Right renal pelvis (tissue), 4 donors: ENCODE measurements at regions not wholly inside any gene's neighbourhood (a gene's known extent, or its start where the extent isn't known, plus 50 kb on each side); places are given as distances from the start of the nearest gene placed in this dataset.
"Not testable (repeated sequence)": the region's sequence is repeated elsewhere in the genome, so short reads cannot be mapped to it uniquely, and the experiment has no call there.

Experiments
- DNase-seq, 4 donors: peaks; one replicate each; pipeline ENCODE4 v3.0.0-alpha.2; 2013; ENCODE audit warnings: low read depth in 4 of 4, low spot score in 3 of 4, missing footprints in 1 of 4

DNA sequence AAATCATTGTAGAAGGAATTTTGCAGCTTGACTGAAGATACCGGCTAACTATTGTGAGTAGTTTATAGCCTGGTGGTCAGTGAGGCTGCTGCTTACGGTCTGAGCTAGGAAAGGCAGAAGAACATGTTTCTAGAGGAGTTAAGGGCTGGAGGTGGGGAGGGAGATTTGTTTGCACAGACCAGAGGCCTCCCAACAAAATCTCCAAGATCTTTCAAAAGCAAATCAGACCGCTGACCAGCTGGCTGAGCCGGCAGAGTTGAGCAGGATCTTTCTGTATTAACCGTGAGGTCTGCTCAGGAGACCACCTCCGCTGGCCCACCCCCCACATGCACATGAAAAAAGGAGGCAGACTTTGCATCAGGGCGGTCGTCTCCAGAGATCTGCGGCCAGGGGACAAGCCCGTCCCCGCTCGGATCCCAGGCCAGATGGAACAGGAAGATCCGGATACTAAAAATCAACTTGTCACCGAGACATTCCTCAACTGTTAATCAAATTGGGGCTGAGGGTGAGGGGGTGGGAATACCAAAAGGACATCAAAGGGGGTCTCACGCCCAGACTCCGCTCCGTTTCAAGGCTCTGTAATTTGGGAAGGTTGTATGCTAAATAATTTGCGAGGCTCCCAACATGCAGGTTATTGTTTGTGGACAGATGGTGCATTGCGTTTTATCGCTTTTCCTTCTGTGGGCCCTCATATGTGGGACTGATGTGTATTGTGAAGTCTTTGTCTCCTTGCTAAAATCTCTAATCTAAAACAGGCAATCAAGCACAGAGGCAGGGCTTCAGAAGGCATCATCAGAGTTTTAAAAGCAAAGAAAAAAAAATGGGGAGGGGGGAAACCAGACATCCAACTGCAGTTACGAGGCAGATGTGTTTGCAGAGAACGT lies 319.0 kb downstream of the ZNF536 start:
- no peak for DNase-seq

DNA sequence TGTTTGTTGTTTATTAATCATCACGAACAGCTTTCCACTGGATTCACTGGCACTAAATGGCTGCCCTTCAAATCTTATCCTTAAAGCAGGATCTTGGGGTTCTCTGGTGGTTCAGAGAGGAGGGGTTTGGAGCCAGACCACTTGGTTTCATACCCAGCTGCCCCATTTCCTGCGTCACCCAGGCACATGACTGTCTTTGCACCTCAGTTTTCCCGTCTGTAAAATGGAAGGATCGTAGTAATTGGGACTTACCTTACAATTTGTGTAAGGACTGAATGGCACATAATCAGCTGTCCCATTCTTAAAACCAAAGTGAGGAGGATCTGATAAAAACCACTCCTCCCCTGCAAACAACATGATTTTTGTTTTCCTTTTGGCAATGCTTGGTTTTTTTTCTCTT lies 318.3 kb downstream of the ZNF536 start:
- no peak for DNase-seq

DNA sequence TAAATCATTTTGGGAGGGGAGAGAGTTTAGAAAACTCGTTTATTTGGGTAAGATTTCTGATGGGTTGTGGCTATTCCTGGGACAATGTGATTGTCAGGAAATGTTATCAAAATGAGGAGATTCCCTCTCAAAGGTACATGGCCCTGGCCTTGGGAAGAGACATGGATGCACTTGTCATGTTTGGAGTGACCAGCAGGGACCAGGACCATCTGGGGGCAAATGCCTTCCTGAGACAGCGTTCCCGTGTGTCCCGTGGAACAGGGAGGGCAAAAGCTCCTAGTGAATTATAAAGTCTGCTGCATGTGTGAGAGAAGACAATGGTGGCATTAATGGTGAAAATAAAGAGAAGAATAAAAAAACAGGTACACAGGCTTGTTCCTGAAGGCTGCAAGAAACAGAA lies 317.3 kb downstream of the ZNF536 start:
- DNase-seq, result no peak

DNA sequence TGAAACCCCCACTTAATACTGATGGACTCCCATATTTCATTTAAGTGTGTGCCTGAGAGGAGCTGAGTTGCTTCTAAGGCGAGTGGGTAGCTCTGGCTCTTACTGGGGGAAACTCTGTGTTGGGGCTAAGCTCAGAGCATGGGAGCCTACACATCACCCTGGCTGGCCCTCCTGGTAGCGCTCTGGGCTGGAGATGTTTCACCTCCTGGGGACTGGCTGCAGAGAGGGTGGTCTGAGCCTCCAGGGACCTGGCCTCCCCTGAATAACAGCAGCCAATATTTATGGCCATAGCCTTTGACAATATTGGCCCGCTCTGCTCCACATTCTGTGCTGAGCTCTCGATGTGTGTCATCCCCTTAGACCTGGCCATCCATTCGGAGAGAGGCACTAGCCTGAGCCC lies 316.5 kb downstream of the ZNF536 start:
- no peak for DNase-seq

DNA sequence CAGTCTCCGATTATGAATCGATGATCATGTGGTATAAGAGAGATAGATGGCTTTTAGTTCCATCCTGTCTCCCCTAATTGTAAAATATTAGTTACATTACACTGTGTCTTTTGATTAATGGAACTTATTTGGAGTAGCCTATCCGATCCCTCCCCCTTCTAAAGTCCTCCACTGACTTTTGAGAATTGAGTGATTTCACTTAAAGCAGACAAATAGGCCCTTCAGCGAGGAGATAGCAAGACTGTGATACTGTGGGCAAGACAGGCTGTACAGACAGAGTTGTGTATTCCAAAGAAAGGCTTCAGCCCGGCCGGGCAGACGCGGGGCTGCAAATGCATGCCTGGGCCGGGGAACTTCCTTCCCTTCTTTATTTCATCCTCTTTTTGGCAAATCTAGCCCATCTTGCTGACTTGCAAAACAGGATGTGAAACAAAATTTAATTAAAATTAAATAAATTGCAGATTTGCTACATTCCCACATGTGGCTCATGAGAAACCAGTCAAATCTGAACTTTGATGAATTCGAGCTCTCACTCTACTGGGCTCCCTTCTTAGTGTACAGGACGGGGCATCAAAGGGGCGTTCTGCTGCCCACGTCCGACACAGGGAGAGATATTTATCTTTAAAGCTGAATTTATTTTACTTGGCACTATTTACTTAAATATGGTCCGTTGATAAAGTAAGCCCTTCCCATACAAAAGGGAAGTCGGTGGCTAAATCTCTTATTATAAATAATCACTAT lies 314.8 kb downstream of the ZNF536 start:
- no peak for DNase-seq

DNA sequence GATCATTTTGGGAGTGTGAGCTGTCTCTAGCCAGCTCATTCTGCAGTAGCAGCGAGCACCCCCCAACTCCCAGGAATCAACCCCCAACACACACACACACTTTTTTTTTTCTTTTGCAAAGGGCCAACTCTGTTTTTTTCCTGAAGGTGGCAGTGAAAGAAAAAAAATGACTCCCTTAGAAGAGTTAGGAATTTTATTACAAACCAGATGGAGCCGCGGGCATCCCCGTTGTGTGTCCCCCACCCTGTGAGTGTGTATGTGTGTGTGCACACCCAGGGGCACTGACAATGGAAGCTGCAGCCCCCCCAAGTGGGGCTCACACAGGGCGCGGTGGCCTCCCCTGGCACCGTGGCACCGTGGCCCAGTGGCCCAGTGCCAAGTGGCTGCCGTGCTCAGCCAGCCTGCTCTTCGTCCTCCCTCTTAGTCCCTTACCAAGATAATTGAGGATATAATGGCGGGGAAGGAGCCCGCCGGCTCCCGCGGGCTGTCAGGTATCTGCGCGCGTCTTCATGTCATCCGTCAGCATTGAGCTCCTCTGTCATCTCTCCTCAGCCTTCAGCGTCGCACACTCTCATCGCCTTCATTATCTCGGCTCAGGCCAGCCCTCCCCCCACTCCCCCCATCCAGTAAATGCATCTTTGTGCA lies 314.1 kb downstream of the ZNF536 start:
- DNase-seq, result no peak

DNA sequence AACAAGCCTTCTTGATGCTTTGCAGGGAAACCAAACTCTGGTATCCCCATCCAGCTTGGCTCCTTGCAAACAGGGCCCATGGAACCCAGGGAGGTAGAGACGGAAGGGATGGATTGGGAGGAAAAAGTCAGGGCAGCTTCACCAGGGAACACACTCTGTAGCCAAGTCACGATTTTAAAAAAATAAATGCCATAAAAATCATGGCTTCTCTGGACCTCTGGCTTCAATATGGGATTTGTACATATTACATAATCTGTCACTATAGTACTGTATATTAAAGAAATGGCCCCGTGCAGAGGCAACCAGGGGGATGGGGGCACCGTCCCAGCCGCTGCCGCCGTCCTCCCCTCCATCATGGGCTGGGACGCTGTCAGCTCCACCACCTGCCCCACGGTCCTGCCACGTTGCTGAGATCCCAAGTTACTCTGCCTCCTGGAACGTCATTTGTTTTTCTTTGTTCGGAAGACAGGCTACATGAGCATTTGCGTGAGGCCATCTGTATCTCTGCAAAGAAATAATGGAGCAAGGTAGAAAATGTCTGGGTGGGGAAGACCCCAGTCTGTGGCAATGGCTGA lies 313.3 kb downstream of the ZNF536 start:
- no peak for DNase-seq

DNA sequence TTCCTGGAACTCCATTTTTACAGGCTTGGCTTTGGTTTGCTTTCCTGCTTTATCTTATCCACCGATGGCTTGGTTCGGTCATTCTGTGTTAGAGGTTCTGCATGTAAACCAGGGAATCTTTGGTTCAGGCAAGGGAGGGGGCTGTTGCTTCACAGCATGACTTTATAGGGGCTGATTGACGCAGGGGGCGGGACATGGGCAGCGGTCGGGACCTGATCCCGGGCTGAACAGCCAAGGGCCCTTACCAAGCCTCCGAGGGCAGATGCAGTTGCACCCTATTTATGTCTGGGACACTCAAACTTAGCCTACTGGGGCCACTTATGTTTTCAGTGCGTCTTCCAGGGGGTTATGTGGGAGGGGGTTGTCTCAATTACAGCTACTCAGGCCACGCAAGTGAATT lies 312.4 kb downstream of the ZNF536 start:
- no peak for DNase-seq

DNA sequence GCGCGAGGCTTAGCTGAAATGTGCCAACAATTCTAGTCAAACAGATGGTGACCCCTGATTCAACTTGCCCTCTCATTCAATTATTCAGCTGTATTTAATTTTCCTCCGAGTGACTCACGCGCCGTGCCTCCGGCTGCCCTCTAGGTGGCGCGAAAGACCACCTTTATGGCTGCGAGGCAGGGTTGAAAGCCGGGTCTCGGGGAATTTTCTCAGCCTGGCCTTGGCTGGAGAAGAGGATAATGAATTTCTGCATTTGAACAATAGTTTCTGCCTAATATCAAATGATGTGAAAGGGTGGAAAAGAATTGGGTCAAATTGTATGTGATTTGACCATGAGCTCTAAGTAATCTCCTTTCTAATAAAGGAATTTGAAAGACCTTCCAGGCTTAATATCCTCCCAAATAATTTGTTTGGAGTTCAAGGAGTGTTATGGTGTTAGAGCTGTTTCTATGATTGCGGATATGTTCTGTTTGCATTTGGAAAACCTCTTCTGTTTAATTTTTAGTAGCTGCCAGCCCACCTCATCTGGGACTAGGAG lies 310.9 kb downstream of the ZNF536 start:
- peak; percentile 60 to 79 (median 68) for DNase-seq

DNA sequence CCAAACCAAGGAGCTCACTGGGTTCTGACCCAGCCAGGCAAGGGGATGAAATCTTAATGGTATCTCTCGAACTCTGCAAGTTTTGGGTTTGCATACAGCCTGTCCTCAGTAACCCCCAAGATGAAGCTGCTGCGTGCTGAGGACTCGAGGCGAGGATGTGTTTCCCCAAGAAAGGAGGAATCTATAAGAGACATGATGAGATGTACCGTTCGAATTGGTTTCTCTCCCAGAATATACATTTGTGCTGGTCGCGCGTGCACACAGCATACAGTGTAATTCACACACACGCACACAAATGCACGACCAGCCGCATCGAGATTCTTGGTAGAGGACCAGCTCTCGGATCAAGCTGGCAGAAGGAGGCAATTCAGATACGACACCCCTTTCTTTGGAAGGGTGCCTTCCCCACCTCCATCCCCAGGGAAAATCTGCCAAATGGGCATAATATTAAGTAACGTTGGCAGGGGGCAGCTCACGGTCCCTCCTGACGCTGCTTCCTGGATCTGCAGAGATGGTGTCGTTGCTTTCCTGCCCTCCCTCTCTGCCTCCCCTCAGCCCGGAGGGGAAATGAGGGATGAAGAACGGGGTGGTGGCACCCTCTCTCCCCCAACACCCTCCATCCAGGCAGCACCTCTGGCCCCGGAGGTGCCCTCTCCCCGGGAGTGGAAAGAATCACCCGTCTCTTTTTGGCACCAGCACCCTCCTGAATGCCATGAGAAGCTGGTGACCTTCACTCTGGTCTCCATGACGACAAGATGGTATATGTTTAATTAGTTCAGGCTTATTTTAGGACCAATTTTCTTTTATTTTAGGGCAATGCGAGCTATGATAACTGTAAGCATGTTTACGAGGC lies 310.2 kb downstream of the ZNF536 start:
- DNase-seq, result no peak

DNA sequence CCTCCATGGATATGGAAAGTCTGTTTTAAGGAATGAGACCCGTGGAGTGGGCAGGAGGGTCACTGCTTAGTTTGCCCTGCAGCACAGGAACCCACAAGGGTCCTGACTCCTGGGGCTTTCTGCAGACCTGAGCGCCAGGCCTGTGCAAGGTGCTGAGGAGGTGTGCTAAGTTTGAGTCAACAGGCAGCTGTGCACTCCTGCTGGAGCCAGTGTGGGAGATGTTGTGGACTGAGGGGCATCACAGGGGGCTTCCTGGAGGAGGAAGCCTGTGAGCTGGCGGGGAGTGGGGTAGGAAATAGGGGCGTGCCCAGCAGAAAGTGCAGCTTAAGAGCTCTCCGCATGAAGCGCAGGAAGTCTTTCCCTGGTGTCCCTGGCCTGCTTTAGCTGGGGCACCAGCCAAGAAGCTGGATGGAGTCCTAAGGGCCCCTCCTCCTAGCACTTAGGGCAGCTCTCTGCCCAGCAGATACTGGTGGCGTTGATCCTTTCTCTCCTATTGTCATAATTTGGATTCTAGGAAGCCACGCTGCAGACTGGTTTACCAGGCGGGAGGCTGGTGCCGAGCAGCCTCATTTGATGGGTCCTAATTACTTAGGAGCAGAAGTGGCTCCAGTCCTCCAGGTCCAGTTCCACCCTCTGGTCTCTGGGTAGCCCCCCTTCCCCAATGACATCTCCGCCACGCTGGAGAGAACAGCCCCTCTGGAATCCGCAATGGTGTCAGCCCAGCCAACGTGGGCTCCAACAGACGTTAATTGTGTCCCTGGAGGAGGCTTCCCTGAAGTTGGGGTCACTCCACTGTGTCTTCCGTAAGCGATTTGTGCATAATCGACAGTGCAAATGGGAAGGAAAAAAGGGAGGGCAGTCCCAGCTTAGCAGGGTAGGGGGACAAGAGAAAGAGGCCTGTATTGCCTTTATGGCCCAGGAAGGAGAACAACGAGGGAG lies 309.2 kb downstream of the ZNF536 start:
- no peak for DNase-seq

DNA sequence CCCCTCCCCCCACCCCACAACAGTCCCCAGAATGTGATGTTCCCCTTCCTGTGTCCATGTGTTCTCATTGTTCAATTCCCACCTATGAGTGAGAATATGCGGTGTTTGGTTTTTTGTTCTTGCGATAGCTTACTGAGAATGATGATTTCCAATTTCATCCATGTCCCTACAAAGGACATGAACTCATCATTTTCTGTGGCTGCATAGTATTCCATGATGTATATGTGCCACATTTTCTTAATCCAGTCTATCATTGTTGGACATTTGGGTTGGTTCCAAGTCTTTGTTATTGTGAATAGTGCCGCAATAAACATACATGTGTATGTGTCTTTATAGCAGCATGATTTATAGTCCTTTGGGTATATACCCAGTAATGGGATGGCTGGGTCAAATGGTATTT lies 308.2 kb downstream of the ZNF536 start:
- DNase-seq, result not testable (repeated sequence)

DNA sequence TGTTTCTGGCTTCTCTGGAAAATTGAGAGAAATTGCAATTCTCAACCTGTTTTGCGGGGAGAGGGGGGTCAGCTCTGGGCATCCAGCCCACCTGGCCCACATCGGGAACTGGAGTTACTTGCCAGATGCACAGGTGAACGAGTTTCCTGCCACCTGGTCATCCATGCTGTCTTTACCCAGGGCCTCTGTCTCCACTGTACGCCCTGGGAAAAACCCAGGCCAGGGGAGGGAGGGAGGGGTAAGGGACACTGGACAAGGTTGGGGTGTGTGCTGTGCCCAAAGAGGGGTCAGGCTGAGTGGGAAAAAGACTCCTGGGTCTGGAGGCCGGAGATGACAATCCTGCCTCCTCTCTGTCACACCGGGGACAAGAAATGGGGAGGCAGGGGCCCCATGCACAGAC lies 307.6 kb downstream of the ZNF536 start:
- DNase-seq, result no peak

DNA sequence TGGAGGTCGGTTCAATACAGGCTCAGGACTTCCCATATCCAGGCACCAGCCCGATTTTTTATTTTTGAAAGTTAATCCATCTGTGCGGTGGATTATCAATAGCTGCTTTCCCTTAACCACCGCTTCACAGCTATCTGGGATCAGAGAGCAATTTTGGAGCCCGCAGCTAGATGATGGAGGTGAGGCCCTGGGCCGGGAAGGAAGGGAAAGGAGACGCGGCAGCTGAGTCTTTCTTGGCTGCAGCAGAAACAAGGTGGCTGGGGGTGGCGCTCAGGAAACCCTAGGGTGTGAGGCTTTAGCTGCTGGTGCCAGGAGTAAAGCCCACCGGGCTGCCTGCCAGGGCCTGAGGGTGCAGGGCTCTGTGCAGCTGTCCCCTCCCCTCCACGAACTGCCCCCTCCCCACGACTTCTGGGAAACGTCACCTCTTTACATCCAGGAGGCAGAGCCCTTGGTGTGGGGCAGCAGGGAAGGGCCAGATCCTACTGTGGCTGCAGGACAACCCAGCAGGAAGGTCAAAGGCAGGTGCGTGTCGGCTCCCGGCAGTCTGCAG lies 307.0 kb downstream of the ZNF536 start:
- no peak for DNase-seq

DNA sequence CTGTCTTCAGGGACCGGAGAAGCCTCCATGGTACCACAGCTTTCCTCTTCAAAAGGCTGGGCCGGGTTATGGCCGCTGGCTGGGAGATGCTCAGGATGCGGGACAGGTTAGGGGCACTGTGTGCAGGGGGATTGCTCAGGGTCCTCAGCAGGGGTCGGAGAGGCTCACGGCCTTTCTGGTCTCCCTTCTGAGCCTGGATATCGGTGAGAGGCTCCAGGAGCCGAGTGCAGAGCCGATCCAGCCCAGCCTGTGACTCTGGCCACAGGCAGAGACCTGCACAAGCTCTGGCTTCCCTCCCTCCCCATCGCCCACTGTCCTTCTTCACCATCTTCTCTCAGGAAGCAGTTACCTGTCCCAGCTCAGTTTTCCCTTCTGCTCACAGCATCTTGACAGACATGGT lies 306.0 kb downstream of the ZNF536 start:
- no peak for DNase-seq

DNA sequence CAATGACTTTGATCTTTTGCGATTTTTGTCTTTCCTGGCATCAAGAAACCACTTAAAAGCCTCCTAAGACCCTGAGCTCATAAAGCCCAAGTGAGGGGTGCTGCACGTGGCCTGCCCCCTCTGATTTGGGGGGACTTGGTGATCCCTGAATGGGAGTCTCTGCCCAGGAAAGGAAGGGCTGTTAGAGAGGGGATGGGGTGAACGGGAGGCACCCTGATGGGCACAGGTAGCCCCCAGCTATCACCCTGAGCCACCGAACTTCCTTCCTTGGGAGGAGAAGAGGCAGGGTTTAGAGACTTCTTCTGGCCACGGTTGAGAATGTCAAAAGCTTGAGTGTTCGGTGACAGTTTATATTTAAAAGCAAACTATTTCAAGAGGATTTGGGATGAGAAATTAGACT lies 305.5 kb downstream of the ZNF536 start:
- no peak for DNase-seq

DNA sequence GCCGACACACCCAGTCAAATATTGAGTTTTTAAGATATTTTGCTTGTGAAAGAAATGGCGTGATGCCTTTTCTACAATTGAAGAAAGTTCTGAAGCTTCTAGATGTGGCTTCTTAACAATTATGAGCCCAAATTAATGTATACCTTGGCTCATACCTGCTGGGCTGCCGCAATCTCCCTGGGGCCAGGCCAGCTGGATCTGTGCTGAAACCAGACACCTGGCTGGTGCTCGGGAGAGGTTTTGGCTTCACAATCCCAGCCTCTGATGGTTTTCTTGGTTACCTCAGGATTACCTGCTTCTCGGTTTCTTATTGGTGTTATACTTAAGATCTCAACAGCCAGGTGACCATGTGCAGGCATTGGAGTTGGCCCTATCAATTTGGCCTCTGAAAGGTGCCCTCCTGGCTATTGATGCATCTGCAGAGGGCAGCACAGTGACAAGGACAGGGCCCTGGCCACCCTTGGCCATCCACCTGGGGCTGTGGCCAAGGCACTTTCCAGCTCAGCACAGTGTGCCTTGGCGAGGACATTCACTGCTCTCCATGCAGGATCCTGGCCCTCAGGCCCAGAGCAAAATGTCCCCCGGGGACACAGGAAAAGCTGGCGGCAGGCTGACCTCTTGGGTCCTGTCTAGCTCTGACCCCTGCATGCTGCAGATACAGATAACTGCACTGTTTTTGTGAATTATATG lies 305.0 kb downstream of the ZNF536 start:
- no peak for DNase-seq

DNA sequence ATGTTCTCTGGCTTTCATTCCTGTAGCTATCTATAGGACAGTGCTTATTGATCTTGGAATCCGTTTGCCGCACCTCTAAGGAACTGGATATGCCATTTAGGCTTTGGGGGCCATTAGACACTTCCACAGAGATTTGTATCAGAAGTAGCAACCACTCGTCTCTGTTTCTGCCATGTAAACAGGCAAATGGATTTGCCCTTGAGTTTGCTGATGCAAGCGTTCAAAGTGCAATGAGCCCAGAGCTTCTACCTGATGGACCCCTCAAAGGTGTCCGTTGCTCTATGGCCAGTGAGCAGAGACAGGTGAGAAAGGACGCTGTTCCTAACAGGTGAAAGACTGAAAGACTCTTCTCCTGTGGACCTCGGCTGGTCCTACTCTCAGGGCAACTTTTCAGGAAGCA lies 302.9 kb downstream of the ZNF536 start:
- no peak for DNase-seq
